SU-DHL-6 (cell line): ENCODE measurements at regions not wholly inside any gene's neighbourhood (a gene's known extent, or its start where the extent isn't known, plus 50 kb on each side); places are given as distances from the start of the nearest gene placed in this dataset.

Experiments used
- H2AFZ ChIP-seq: fragments of 200-600 bp; sonication (generic); 2 replicates; pipeline ENCODE4 v1.6.1; 2014; ENCODE audit warnings: low read depth, mild to moderate bottlenecking, moderate library complexity, mixed read lengths, antibody characterized with exemption, low read length; ENCODE audit not compliant: severe bottlenecking
- H3F3A ChIP-seq: fragments of 200-600 bp; shearing (Covaris generic); 2 replicates; pipeline ENCODE4 v1.6.0; 2016; ENCODE audit warnings: antibody characterized with exemption, mild to moderate bottlenecking; ENCODE audit not compliant: insufficient read depth
- H3K27ac ChIP-seq: fragments of 200-600 bp; sonication (generic); 2 replicates; pipeline ENCODE4 v1.5.1; 2016; ENCODE audit warnings: low read depth, mild to moderate bottlenecking, low read length, moderate library complexity, mixed read lengths
- H3K27me3 ChIP-seq: fragments of 200-600 bp; sonication (generic), shearing (Covaris generic); 2 replicates; pipeline ENCODE4 v1.6.0; 2014; ENCODE audit warnings: mild to moderate bottlenecking, low read length
- H3K36me3 ChIP-seq: fragments of 200-600 bp; sonication (generic); 2 replicates; pipeline ENCODE4 v1.6.1; 2014; ENCODE audit warnings: mild to moderate bottlenecking, low read length, mixed read lengths
- H3K4me2 ChIP-seq: fragments of 300-600, 200-600 bp; shearing (Covaris generic), sonication (generic); 2 replicates; pipeline ENCODE4 v1.6.0; 2014; ENCODE audit warnings: low read length, low read depth, mild to moderate bottlenecking; ENCODE audit not compliant: poor library complexity, severe bottlenecking
- H3K4me3 ChIP-seq: fragments of 200-600 bp; sonication (generic); 2 replicates; pipeline ENCODE4 v1.5.1; 2014; ENCODE audit warnings: antibody characterized with exemption, low read length, mild to moderate bottlenecking, mixed read lengths; ENCODE audit not compliant: insufficient read depth, poor library complexity, severe bottlenecking
- H3K79me2 ChIP-seq: fragments of 200-600 bp; sonication (generic); 2 replicates; pipeline ENCODE4 v1.6.1; 2014; ENCODE audit warnings: mild to moderate bottlenecking, low read length, moderate library complexity; ENCODE audit not compliant: insufficient read depth
- H3K9ac ChIP-seq: fragments of 200-600 bp; sonication (generic); 2 replicates; pipeline ENCODE4 v1.7.0; 2014; ENCODE audit warnings: mild to moderate bottlenecking, low read length
- H3K9me2 ChIP-seq: fragments of 200-600 bp; sonication (generic); replicated peaks from 2 replicates; pipeline ENCODE4 v1.6.1; 2014; ENCODE audit warnings: low read length; ENCODE audit not compliant: insufficient read depth
- H3K9me3 ChIP-seq: fragments of 200-600 bp; sonication (generic); 2 replicates; pipeline ENCODE4 v1.6.1; 2014; ENCODE audit warnings: low read length, mixed read lengths; ENCODE audit not compliant: insufficient read depth
- H4K20me1 ChIP-seq: fragments of 200-600 bp; sonication (generic); 2 replicates; pipeline ENCODE4 v1.6.1; 2014; ENCODE audit warnings: low read depth, mild to moderate bottlenecking, antibody characterized with exemption, low read length, moderate library complexity, mixed read lengths
- EZH2phosphoT487 ChIP-seq: fragments of 200-600 bp; sonication (generic), shearing (Covaris generic); conservative IDR thresholded peaks from 2 replicates; pipeline ENCODE4 v1.6.1; 2018; ENCODE audit warnings: mild to moderate bottlenecking, antibody characterized with exemption, low read length, moderate library complexity, mixed read lengths
- TF ChIP-seq, protein P1 (sequence below): fragments of 200-600 bp; sonication (generic); IDR thresholded peaks from one replicate; pipeline ENCODE4 v1.5.1; 2017; ENCODE audit warnings: antibody characterized with exemption, mild to moderate bottlenecking, low read length, moderate library complexity; ENCODE audit not compliant: insufficient read depth, poor library complexity, severe bottlenecking

DNA sequence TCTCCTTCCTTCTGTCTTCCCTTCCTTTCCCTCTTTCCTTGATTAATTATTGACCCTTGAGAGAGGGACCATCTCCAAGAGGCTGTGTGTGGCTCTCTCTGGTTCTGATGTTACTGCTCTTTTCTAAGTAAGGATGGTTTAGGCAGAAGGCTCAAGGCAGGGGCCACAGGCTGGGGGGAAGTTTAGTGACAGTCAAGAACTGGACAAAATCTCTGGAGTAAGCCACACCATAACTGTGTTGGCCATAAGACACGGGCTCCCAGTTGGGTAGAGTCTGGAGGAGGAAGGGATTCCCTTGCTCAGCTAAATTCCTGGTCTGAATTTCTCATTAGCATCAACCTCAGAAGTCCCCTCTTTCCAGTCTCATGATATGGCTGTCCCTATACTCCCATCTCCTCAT is 74.7 kb downstream of the BUD13 start:
- Histone ChIP-seq H3K9me3 (no peaks in the 10 kb centered on the region), H3K4me3 (no peak overlapping the region), H3K79me2 (no peaks in the 10 kb centered on the region), H3K36me3 (no peaks in the 10 kb centered on the region), H3F3A (no peaks in the 10 kb centered on the region), H3K27me3 (no peaks in the 10 kb centered on the region), H3K9ac (no peak overlapping the region), H3K4me2 (no peak overlapping the region), H3K27ac (no peak overlapping the region), H4K20me1 (no peaks in the 10 kb centered on the region), H3K9me2 (no peaks in the 10 kb centered on the region), H2AFZ (no peak overlapping the region)
- TF ChIP-seq EZH2phosphoT487, result no peak
- TF ChIP-seq, protein P1, sequence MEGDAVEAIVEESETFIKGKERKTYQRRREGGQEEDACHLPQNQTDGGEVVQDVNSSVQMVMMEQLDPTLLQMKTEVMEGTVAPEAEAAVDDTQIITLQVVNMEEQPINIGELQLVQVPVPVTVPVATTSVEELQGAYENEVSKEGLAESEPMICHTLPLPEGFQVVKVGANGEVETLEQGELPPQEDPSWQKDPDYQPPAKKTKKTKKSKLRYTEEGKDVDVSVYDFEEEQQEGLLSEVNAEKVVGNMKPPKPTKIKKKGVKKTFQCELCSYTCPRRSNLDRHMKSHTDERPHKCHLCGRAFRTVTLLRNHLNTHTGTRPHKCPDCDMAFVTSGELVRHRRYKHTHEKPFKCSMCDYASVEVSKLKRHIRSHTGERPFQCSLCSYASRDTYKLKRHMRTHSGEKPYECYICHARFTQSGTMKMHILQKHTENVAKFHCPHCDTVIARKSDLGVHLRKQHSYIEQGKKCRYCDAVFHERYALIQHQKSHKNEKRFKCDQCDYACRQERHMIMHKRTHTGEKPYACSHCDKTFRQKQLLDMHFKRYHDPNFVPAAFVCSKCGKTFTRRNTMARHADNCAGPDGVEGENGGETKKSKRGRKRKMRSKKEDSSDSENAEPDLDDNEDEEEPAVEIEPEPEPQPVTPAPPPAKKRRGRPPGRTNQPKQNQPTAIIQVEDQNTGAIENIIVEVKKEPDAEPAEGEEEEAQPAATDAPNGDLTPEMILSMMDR, result no peak

DNA sequence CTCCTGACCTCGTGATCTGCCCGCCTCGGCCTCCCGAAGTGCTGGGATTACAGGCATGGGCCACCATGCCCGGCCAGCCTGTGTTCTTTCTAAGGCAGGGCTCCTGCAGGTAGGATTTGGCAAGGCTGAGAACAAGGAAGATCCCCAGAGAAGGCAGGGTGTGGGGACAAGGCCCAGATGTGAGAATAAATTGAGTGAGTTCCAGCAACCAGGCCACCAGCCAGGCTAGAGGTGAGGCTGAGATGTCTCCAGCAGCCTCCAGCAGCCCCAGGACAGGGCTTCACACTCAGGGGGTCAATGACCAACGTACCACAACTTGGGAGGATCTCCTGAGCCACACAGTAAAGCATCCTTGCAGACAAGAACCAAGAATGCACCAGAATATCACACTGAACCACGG is 75.1 kb downstream of the BUD13 start:
- Histone ChIP-seq H3K4me2 (no peak overlapping the region), H2AFZ (no peak overlapping the region), H3K27ac (no peak overlapping the region), H3K9me2 (no peaks in the 10 kb centered on the region), H3K36me3 (no peaks in the 10 kb centered on the region), H3K9ac (no peak overlapping the region), H3K4me3 (no peak overlapping the region), H3K27me3 (no peaks in the 10 kb centered on the region), H4K20me1 (no peaks in the 10 kb centered on the region), H3K9me3 (no peaks in the 10 kb centered on the region), H3F3A (no peaks in the 10 kb centered on the region), H3K79me2 (no peaks in the 10 kb centered on the region)
- no peak for TF ChIP-seq EZH2phosphoT487
- TF ChIP-seq, protein P1, result no peak

DNA sequence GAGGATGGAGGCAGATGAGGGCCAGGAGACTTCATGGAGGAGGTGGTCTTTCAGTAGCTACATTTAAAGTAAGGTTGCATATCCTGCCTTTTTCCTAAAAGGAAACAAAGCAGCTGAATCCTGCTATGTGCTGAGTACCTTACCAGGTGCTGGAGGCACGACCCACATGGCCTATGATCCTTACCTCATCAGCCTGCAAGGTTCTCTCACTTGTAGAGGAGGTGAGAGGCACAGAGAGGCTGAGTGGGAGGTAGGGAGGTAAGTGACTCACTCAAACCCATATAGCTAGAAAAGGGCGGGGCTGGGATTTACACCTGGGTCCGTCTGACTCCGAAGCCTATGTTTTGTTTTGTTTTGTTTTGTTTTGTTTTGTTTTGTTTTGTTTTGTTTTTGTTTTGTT is 75.8 kb downstream of the BUD13 start:
- H3K36me3 ChIP-seq, result no peaks in the 10 kb centered on the region
- no peak overlapping the region for H3K4me2 ChIP-seq
- no peaks in the 10 kb centered on the region for H3K79me2 ChIP-seq
- no peaks in the 10 kb centered on the region for H3F3A ChIP-seq
- TF ChIP-seq, protein P1, result no peak
- no peak for TF ChIP-seq EZH2phosphoT487
- H2AFZ ChIP-seq, result no peak overlapping the region
- H3K9ac ChIP-seq, result no peak overlapping the region
- no peaks in the 10 kb centered on the region for H3K27me3 ChIP-seq
- H3K9me3 ChIP-seq, result no peaks in the 10 kb centered on the region
- H3K27ac ChIP-seq, result no peak overlapping the region
- H3K4me3 ChIP-seq, result no peak overlapping the region
- no peaks in the 10 kb centered on the region for H3K9me2 ChIP-seq
- H4K20me1 ChIP-seq, result no peaks in the 10 kb centered on the region
